22Rv1 (cell line): ENCODE measurements at regions not wholly inside any gene's neighbourhood (a gene's known extent, or its start where the extent isn't known, plus 50 kb on each side); places are given as distances from the start of the nearest gene placed in this dataset.

ENCODE experiments used
- ZFX ChIP-seq: fragments of 450-650 bp; IDR thresholded peaks from 2 replicates; pipeline ENCODE4 v1.6.1; 2017; ENCODE audit warnings: antibody characterized with exemption, borderline replicate concordance
- TF ChIP-seq, protein P1 (sequence below): fragments of 450-650 bp; IDR thresholded peaks from 2 replicates; pipeline ENCODE4 v1.5.1; 2017; ENCODE audit warnings: mild to moderate bottlenecking

GRCh38 chr3:124640635-124641306, 89.5 kb upstream of the UMPS start:
- TF ChIP-seq, protein P1, sequence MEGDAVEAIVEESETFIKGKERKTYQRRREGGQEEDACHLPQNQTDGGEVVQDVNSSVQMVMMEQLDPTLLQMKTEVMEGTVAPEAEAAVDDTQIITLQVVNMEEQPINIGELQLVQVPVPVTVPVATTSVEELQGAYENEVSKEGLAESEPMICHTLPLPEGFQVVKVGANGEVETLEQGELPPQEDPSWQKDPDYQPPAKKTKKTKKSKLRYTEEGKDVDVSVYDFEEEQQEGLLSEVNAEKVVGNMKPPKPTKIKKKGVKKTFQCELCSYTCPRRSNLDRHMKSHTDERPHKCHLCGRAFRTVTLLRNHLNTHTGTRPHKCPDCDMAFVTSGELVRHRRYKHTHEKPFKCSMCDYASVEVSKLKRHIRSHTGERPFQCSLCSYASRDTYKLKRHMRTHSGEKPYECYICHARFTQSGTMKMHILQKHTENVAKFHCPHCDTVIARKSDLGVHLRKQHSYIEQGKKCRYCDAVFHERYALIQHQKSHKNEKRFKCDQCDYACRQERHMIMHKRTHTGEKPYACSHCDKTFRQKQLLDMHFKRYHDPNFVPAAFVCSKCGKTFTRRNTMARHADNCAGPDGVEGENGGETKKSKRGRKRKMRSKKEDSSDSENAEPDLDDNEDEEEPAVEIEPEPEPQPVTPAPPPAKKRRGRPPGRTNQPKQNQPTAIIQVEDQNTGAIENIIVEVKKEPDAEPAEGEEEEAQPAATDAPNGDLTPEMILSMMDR, result no peak
- TF ChIP-seq ZFX, result no peak
